ENCODE measurements at regions not wholly inside any gene's neighbourhood (a gene's known extent, or its start where the extent isn't known, plus 50 kb on each side); places are given as distances from the start of the nearest gene placed in this dataset.

DNA sequence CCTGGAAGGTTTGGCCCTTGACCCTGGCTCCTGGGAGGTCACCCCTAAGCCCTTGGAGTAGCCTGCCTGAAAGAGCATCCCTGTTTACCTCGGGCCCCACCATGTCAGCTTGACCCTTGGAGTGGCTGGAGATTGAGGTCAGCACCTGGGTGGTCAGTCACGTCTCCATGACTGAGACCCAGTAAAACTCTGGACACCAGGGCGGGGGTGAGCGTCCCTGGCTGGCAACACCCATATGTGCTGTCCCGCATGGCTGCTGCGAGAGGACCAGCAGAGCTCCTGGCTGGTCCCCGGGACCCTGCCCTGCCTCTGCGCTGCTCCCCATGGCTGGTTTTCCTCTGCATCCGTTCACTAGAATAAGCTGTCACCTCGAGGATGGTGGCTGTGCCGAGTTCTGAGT, 91.2 kb downstream of the RBFOX3 start:
- H3K9me3 ChIP-seq (replicated peaks): no peaks in the 10 kb centered on the region
- H3K36me3 ChIP-seq: no peaks in the 10 kb centered on the region
- H3K27ac ChIP-seq: no peak overlapping the region
- H3K27me3 ChIP-seq: peaks cover 86% of the 10 kb centered on the region
- H3K4me3 ChIP-seq: no peak overlapping the region
- DNase-seq: no peak
- no peaks in the 10 kb centered on the region for H3K4me1 ChIP-seq

DNA sequence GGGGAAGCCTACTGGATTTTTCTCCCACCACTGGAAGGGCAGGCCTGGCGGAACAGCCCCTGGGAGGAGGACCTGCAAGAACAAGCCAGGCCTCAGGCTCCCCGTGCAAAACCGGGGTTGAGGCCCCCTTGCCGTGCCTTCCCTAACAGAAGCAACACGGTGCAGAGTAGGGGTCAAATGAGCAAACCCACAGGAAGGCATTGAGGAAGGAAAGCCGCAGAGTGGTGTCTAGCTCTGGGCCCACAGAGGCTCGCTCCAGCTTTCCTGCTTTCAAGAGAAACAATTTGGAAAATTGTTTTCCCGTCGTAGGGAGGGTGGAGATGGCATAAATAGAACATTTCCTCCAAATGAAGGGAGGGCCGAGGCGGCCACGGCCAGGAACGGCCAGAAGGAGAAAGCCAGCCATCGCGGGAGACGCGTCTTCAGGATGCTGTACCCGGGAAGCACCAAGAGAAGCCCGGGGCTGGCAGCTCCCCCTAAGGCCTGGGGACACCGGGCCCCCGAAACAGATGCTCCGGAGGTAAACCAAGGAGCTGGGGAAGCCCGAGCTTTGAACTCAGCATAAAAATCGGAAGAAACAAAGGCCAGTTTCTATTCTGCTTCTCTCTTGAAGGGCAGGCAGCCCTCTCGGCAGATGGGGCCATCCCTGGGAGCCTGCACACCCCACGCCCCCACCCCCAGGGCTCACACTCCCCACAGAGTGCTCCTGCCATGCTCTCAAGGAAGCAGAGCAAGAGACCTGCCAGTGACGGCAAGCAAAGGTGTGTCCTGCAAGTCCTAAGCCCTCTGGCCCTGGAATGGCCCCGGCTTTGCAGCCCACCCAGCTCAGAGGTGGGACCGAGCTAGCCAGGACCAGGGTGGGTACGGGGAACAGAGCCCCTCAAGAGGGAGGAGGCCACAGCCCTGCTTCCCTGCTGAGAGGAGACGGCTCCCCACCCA, 92.0 kb downstream of the RBFOX3 start:
- peaks cover 78% of the 10 kb centered on the region for H3K27me3 ChIP-seq

DNA sequence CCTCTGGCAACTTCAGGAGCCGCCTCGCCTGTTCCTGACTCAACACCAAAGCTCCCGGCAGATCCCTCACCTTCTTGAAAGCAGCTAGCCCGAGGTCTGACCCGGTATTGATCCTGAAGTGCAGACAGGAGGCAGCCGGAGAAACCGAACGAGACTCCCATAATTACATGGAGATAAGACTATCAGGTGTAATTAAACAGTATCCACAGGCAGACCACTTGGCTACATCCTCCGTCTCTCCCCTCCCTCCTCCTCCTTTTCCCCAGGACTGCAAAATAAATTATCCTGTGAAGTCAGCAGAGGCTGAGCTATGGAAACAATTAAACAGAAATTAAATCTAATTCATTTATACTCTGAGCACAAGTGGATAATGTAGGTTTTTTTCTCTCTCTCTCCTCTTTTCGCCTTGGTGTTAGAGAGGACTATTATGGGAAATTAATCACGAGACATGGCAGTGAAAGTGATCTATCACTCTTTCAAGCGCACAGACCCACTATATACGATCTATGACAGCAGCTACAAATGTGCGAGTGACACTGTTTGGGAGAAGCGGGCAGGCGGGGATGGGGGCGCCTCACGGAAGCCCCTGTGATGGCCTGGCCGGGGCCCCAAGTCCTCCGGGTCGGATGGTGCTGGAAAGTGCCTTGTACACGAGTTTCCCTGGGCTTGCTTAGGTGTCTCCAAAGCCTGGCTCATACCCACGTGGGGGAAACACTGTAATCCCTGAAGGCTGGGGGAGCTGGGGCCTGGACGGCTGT, 92.8 kb downstream of the RBFOX3 start:
- H3K4me1 ChIP-seq: no peaks in the 10 kb centered on the region
- peaks cover 70% of the 10 kb centered on the region for H3K27me3 ChIP-seq
- no peak overlapping the region for H3K4me3 ChIP-seq
- H3K27ac ChIP-seq: no peak overlapping the region
- H3K9me3 ChIP-seq (replicated peaks): no peaks in the 10 kb centered on the region
- no peaks in the 10 kb centered on the region for H3K36me3 ChIP-seq
- DNase-seq: no peak

More for the DNA sequence above, 92.0 kb downstream of the RBFOX3 start:
- no peaks in the 10 kb centered on the region for H3K36me3 ChIP-seq
- H3K27ac ChIP-seq: no peak overlapping the region
- H3K4me3 ChIP-seq: no peak overlapping the region
- no peaks in the 10 kb centered on the region for H3K9me3 ChIP-seq (replicated peaks)
- no peaks in the 10 kb centered on the region for H3K4me1 ChIP-seq
- no peak for DNase-seq

DNA sequence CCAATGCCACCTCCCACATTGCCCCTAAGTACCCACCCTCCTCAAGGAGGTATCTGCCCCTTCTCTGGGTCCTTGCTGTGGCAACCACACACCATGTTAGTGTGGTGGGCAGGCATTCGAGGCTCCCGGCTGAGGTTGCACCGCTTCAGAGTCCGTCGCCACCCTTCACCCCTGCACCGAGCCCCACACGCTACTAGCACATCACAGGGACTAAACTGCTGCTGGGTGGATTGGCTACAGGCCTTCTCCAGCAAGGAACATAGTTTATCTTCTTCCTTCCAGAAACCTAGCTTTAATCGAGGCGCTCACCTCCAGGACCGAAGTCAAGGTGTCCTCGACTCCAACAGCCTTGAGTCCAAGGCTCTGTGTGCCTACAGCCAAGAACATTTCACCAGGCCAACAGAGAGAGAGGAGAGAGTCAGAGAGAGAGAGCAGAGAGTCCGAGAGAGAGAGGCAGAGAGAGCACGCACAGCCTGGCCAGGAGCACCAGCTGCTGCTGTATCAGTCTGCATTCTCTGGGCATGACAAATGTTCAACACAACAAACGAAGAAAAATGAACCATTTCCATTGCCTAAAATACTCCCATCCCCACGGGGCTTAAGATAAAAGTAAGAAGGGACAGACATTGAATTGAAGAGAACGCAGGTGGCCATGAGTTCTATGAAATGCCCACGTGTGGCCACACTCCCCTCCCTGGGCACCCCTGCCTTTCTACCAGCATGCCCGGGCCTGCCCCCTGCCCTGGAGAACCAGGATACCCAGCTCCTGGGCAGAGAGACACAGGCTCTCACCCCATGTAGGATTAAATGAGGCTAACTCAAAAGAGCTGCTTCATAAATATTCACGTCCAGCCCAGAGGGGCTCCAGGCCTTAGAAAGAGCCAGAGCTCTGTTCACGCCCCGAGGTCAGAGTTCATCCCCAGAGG, 94.9 kb downstream of the RBFOX3 start:
- Histone ChIP-seq H3K4me1 (no peaks in the 10 kb centered on the region), H3K36me3 (no peaks in the 10 kb centered on the region), H3K4me3 (no peak overlapping the region), H3K9me3 (replicated peaks) (no peaks in the 10 kb centered on the region; the same call in 1 of the 2 replicates), H3K27ac (no peak overlapping the region), H3K27me3 (peaks cover 53% of the 10 kb centered on the region)
- no peak for DNase-seq

DNA sequence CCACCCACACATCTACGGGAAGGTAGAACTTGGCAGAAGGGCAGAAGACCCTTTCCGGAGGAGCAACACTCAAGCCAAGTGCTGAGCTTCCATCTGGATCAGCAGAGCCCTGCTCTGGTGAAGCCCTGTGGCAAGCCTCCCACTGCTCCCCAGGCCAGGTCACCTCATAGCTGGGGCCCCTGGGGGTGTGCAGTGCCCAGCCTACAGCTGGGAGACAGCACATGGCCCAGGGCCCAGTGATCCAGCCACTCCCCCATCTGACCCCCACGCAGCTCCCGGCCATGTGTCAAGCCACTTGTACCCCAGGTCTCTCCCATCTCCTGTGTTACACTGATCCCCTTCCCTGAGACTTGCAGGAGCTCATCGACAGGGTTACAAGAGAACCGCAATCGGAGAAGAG, 95.7 kb downstream of the RBFOX3 start:
- Histone ChIP-seq H3K36me3 (no peaks in the 10 kb centered on the region), H3K4me1 (no peaks in the 10 kb centered on the region), H3K4me3 (no peak overlapping the region), H3K9me3 (replicated peaks) (no peaks in the 10 kb centered on the region; the same call in 1 of the 2 replicates), H3K27ac (no peak overlapping the region), H3K27me3 (peaks cover 52% of the 10 kb centered on the region)
- DNase-seq: no peak

DNA sequence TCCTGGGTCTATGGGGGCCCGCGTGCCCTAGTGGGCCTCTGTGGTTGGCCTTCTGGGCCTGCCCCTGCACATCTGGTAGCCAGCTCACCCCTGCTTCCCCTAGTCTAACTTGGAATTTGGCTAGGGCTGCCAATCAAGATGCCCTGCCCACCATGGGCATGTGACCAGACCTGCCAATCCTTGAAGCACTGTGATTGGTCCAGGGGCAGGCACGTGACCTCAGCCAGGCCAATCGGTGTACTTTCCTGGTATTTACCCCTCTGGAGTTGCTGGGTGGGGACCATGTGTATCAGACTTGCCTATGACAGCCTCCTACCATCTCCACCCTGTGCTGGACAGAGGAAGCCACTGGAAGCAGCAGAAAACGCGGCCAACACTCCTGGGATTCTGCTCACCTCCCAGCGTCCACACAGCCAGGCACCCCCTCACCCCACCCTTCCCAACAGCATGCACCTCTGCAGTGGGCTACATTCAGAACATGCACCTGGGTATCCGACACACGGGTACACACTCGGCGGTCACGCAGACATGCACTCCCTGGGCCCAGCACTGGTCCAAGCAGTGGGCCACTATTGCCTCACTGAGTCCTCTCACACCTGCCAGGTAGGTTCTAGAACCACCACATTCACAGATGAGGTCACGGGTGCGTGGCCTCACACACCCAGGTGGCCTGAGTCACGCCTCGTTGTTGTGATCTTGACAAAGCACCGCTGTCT, 96.9 kb downstream of the RBFOX3 start:
- H3K27me3 ChIP-seq: peaks cover 43% of the 10 kb centered on the region

DNA sequence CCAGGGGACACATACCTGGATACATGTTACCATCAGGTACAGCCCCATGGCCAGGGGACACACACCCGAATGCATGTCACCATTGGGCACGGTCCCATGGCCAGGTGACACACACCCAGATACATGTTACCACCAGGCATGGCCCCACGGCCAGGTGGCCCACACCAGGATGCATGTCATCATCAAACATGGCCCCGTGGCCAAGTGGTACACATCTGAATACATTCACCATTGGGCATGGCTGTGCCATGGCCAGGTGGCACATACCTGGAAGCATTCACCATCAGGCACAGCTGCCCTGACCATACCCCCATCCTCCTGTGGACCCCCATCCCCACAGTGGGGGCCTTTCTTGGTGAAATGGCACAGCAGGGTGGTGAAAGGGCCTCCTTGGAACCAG, 97.6 kb downstream of the RBFOX3 start:
- H3K27ac ChIP-seq: no peak overlapping the region
- H3K4me1 ChIP-seq: no peaks in the 10 kb centered on the region

More for the DNA sequence above, 96.9 kb downstream of the RBFOX3 start:
- Histone ChIP-seq H3K36me3 (no peaks in the 10 kb centered on the region), H3K4me1 (no peaks in the 10 kb centered on the region), H3K4me3 (no peak overlapping the region), H3K9me3 (replicated peaks) (no peaks in the 10 kb centered on the region; the same call in 1 of the 2 replicates), H3K27ac (no peak overlapping the region)
- DNase-seq: peak in 1 of 2 experiments; percentile 19

DNA sequence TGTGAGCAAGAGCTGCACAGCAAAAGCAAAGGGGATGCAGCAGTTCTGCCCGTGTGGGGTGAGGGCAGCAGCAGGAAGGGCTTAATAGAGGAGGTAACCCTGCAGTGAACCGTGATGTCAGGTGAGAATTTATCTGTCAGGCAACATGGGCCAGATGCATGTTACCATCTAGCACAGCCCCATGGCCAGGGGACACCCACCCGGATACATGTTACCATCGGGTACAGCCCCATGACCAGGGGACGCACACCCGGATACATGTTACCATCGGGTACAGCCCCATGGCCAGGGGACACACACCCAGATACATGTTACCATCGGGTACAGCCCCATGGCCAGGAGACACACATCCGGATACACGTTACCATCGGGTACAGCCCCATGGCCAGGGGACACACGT, 99.4 kb downstream of the RBFOX3 start:
- Histone ChIP-seq H3K4me1 (no peaks in the 10 kb centered on the region), H3K27ac (no peak overlapping the region), H3K9me3 (replicated peaks) (no peaks in the 10 kb centered on the region; the same call in 1 of the 2 replicates), H3K36me3 (no peaks in the 10 kb centered on the region), H3K4me3 (no peak overlapping the region), H3K27me3 (peaks cover 30% of the 10 kb centered on the region; the same call in 1 of the 2 replicates)
- DNase-seq: no peak

More for the DNA sequence above, 97.6 kb downstream of the RBFOX3 start:
- H3K9me3 ChIP-seq (replicated peaks): no peaks in the 10 kb centered on the region; the same call in 1 of the 2 replicates
- H3K36me3 ChIP-seq: no peaks in the 10 kb centered on the region
- no peak overlapping the region for H3K4me3 ChIP-seq
- peaks cover 35% of the 10 kb centered on the region for H3K27me3 ChIP-seq
- no peak for DNase-seq

DNA sequence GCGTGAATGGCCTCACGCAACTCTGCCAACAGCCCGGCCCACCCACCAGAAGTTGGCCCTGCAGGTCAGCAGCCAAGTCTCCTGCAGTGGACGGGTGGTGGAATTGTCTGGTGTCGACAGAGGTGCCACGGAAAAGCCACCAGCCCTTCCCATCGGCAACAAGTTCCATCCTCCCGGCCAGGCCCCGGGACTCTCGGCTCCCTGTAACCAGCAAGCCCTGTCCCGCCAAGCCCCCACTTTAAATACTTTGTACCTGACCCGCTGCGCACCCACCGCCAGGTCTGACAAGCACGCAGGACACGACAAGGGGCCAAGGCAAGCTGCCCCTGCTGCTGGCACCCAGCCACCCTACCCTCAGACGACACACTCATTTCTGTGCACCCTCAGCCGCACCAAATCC, 100.8 kb downstream of the RBFOX3 start:
- Histone ChIP-seq H3K9me3 (replicated peaks) (no peaks in the 10 kb centered on the region; the same call in 1 of the 2 replicates), H3K27me3 (peaks cover 23% of the 10 kb centered on the region; the same call in 1 of the 2 replicates), H3K27ac (no peak overlapping the region), H3K4me3 (no peak overlapping the region), H3K36me3 (no peaks in the 10 kb centered on the region), H3K4me1 (no peaks in the 10 kb centered on the region)
- DNase-seq: no peak

DNA sequence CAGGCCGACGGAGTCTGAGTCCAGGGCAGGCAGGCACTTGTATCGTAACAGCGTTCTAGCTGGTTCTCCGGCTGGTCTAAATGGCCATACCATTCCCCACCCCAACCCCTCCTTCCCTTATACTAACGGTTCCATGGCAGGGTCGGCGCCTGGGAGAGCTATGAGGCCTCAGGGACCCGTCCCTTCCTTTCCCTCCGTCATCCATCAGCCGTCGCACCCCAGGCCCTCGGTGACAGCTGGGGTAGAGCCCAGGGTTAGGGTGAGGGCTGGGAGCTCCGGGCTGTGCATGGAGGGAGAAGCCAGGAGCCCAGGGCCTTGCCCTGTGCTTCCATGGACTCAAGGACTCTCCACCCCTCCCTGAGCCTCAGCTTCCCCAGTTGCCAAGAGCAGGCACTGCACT, 101.4 kb downstream of the RBFOX3 start:
- H3K27ac ChIP-seq: no peak overlapping the region
- H3K4me1 ChIP-seq: no peaks in the 10 kb centered on the region
- H3K36me3 ChIP-seq: no peaks in the 10 kb centered on the region
- H3K9me3 ChIP-seq (replicated peaks): no peaks in the 10 kb centered on the region; the same call in 1 of the 2 replicates
- no peak for DNase-seq
- peaks cover 26% of the 10 kb centered on the region; the same call in 1 of the 2 replicates for H3K27me3 ChIP-seq
- no peak overlapping the region for H3K4me3 ChIP-seq

DNA sequence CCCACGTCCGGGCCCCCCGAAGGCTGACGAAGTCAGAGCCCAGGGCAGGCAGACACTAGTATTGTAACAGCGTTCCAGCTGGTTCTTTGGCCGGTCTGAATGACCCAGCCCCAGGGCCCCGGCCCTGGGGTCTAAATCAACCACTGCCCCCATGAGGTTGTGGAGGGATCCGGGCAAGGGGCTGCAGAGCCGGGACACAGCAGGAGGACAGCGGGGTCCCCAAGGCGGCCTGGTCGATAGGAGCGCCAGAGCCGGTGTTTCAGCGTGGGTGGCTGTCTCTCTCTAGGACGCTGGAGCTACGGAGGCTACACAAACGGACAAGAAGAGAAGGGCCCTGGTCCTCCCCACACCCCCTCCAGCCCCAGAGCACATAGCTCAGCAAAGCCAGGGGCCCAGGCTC, 101.8 kb downstream of the RBFOX3 start:
- Histone ChIP-seq H3K4me3 (no peak overlapping the region), H3K9me3 (replicated peaks) (no peaks in the 10 kb centered on the region; the same call in 1 of the 2 replicates), H3K4me1 (no peaks in the 10 kb centered on the region), H3K36me3 (no peaks in the 10 kb centered on the region), H3K27ac (no peak overlapping the region), H3K27me3 (peaks cover 30% of the 10 kb centered on the region; the same call in 1 of the 2 replicates)
- DNase-seq: no peak

DNA sequence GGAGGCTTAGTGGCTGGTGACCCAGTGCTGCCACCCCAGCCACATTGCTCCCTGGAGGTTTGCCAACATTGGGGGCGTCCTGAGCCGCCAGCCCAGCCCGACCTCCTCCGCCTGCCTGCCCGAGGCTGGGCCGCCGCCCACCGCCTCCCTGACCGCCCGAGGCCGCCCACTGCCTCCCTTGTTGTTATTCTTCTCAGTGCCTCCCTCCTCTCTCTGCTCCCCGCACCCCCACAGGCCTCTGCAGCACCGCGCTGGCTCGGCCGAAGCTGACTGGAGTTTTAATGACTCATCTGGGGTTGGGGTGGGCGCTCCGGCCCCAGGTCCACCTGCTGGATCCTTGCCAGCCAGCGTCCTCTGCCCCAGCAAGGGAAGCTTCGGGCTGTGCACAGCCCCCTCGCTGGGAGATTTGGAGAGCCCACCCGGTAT, 102.5 kb downstream of the RBFOX3 start:
- no peak for DNase-seq
- no peaks in the 10 kb centered on the region; the same call in 1 of the 2 replicates for H3K9me3 ChIP-seq (replicated peaks)
- H3K36me3 ChIP-seq: no peaks in the 10 kb centered on the region
- H3K4me3 ChIP-seq: no peak overlapping the region
- H3K4me1 ChIP-seq: no peaks in the 10 kb centered on the region
- peaks cover 37% of the 10 kb centered on the region for H3K27me3 ChIP-seq
- H3K27ac ChIP-seq: no peak overlapping the region

DNA sequence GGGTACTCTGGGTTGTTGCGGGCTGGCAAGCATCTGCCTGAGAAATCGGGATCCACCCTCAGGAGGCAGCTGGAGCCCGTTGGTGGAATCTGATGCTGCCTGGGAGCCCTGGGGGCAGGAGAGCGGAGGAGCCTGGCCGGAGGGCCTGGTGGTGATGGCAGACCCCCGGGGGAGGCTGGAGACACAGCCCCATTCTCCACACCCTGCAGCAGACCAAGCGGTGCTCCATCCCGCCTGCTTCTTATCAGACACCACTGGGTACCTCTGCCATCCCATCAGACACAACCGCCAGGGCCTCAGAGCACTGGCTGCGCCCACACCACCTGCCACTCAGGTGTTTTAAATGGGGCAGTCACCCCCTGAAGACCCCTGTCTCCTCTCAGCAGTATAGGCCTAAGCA, 103.9 kb downstream of the RBFOX3 start:
- Histone ChIP-seq H3K36me3 (no peaks in the 10 kb centered on the region), H3K4me3 (no peak overlapping the region), H3K4me1 (no peaks in the 10 kb centered on the region), H3K27ac (no peak overlapping the region), H3K27me3 (peaks cover 47% of the 10 kb centered on the region), H3K9me3 (replicated peaks) (no peaks in the 10 kb centered on the region; the same call in 1 of the 2 replicates)
- no peak for DNase-seq
